ENCODE measurements at regions not wholly inside any gene's neighbourhood (a gene's known extent, or its start where the extent isn't known, plus 50 kb on each side); places are given as distances from the start of the nearest gene placed in this dataset.
"Not testable (repeated sequence)": the region's sequence is repeated elsewhere in the genome, so short reads cannot be mapped to it uniquely, and the experiment has no call there.

DNA sequence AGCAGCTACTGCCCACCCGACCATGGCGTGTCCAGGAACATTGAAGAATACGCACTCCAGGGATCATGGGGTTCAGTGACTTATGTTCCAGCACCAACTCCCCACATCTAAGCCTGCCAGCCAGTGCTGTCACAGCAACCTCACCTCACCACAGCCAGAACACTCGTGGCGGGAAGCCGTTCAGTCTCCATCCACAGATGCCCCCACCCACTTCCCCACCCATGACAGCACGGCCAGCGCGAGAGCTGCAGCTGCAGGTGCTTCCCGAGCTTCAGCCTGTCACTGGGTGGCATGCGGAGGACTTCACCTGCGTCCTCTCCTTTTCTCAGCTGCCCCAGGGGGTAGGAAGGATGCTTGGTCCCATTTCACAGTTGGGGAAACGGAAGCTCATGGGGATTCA is 50.3 kb downstream of the RBFOX3 start:
- no peak for DNase-seq

DNA sequence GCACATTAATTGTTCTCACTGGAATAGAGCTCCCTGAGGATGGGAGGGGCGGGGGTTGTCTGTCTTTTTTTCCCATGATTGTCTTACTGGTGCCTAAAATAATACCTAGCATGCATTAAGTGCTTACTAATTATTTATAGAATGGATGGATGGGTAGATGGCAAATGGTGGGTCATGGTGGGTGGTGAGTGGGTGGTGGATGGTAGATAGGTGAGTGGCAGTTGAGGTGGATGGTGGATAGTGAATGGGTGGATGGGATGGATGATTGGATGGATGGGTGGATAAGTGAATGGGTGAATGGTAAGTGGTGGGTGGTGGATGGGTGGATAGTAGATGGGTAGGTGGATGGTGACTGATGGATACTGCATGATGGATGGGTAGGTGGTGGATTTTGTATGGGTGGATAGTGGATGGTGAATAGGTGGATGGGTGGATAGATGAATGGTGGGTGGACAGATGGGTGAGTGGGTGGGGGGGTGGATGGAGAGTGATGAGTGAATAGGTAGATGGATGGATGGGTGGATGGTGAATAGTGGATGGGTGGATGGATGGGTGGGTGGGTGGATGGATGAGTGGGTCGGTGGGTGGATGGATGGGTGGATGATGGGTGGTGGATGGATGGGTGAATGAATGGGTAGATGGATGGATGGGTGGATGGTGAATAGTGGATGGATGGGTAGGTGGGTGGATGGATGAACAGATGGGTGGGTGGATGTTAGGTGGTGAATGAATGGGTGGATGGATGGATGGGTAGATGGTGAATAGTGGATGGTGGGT is 51.6 kb downstream of the RBFOX3 start:
- no peak for DNase-seq

DNA sequence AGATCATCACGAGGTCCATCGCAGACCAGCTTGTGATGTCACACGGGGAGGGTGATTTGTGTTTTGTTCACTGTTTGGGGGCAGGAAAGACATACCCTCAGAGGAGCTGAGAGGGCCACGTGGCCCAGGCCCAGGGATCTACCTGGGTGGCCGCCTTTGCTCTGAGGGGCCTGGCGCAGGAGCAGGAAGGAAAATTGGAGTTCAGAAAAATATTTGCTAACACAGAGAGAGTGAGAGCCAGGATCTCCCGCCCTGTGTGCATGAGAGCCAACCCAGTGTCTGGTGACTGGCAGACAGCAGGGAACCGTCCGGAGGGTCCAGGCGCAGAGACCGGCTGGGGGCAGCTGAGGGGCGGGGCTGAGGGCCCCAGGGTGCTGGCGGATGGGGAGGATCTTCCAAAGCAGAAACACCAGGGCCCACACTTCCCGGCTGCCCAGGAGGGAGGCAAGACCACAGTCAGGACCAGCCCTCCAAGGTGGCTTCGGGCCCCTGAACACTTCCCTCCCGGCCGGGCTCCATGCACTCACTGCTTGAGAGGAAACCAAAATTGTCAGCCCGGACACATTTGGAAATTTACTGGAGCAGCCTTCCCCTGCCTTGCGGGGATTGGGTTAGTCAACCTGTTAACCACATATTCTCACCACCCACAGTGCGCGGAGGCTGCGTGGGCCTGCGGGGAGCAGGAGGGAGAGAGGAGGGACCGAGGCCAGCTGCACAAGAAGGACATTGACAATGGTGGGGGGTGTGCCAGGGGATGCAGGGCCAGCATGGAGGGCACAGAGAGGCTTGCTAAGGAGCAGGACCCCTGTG is 52.6 kb downstream of the RBFOX3 start:
- no peak for DNase-seq

DNA sequence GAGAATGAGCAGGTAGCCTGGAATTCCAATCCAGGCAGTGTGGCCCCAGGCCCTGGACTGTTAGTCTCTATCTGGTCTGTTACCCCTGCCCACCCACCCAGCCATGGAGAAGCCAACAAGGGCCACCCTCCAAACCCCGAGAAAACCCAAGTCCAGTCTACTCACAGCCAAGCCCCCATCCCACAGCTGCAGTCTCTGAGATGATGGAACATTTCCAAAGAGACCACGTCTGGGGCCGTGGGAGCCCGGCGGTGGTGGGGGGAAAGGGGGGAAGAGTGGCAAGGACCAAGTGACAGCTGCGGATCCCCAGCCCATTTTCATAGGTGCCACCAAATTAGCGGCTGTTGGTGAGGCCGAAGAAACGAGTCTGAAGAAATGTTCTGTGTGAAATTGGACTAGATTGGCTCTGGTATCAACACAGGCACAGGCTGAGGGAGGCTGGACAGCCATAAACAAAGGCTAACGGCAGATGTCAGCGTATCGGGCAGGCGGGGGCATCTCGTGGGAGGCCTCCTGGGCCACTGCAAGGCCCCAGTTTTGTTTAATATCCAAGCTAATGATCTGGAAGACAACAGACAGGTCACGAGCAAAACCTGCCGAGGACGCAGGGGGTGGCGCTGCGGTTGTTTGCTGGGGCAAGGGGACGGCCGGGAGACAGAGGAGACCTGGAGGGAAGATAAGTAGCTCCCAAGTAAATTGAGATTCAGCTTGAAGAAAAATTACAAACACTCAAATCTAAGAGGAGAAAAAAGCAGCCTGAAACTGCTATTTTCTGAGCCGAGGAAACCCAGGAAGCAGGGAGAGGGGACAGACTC is 53.4 kb downstream of the RBFOX3 start:
- DNase-seq = no peak

DNA sequence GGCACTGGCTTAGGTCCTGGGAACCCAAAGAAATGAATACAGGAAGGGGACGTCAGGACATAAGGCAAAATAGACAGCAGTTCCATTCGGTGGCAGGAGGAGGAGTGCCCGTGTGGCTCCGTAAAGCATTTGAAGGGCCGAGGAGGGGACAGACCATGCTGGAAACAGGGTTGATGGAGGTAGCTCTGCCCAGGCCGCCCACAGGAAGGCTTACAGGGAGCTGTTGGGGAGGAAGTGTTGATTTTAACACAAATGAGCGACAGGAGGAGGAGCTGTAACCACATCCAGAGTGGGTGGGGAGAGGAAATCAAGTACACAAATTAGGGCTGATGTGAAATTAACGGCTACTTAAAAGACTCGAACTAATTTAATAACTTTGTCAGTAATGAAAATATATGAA is 54.6 kb downstream of the RBFOX3 start:
- DNase-seq = no peak

DNA sequence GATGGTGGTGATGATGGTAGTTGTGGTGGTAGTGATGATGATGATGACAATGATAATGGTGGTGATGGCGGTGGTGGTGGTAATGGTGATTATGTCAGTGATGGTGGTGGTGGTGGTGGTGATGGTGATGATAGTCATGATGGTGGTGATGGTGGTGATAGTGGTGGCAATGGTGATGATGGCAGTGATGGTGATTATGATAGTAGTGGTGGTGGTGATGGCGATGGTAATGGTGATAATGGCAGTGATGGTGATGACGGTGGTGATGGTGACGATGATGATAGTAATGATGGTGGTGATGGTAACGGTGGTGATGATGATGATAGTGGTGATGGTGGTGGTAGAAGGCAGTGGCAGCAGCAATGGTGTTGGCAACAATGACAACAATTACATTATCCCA is 55.3 kb downstream of the RBFOX3 start:
- no peak for DNase-seq

DNA sequence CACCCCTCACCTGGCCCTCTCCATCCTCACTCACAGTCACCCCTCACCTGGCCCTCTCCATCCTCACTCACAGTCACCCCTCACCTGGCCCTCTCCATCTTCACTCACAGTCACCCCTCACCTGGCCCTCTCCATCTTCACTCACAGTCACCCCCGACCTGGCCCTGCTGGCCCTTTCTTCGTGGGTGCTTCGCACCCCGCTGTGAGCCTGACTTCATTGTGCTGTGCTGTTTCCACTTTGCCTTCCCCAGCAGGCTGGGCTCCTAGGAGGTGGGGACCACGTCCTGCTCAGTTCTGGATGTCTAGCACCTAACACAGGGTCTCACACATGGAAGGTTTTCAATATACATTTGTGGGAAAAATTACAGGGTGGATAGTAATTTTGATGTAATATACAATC is 56.5 kb downstream of the RBFOX3 start:
- DNase-seq = not testable (repeated sequence)

DNA sequence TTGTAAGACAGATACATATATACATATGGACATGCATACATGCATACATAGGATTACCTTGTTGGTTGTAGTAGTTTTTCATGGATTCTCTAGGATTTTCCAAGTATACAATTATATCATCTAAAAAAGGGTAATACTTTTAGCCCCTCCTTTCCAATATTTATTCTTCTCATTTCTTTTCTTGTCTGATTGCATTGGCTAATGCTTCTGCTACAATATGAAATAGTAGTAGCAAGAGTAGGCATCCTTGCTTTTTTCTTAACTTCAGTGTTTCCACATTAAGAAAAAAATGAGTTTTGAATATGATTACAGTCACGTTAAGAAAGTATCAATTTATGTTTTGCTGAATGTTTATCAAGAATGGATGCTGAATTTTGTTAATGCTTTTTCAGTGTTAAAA is 58.0 kb downstream of the RBFOX3 start:
- DNase-seq = no peak

DNA sequence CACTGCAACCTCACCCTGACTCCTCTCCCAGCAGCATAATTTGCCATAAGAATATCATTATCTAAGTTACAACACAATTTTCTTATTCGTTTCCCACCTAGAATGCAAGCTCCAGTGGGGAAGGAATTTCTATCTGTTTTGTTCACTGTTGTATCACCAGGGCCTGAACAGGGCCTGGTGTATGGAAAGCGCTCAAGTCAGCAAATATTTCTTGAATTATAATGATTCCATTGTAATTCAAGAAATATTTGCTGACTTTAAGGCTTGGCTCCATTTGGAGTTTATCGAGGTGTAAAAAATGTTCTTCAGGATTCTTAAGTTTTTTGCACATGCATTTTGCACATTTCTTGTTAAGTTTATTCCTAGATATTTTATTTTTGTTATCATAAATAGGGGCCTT is 58.4 kb downstream of the RBFOX3 start:
- no peak for DNase-seq

DNA sequence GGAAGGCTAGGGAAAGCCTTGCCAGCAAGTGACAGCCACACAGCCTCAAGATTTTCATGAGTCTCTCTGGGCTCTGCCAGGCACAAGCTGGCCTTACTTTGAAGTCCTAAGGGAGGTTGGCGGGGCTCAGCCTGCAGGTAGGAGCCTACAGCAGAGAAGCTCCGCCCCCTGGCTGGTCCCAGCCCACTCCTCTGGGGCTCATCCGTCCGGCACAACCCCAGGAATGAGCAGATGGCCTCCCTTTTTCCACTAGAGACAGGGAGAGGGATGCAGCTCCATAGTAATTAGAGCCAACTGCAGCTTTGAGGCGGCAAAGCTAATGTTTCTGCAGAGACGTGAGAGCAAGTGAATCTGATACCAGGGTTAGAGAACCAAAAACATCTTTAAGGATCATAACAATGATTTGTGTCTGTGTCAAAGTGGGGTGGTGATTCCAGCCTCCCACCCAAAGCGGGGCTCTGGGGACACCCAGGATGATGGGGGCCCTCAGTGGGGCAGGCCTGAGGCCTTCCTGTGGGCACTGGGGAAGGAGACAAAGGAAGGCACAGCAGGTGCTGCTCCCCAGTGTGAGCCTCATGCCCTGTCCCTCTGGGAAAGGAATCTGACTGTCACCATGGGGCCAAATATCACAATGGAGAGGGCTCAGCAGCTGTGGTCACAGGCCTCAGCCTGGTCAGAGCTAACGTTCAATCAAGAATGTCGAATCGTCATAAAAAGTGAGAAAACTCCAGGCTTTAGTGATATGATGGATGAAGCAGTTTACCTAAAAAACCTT is 61.5 kb downstream of the RBFOX3 start:
- DNase-seq = no peak

DNA sequence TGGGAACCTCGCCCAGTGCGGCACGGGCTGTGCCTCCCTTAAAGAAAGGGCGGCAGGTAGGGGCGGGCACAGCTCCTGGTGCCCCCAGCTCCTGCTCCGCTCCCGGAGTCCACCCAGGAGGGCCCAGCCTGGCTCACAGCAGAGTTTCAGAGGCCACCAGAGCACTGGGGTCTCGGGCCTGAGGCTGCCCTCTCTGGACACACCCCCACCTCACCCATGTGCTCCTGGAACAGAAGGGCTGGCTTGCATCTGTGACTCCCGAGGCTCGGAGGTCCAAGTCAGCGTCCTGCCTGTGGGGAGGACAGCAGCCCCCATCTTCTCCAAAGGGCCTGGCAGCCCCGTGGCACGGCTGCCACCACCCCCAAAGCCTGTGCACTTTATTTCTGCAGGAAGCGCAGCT is 62.7 kb downstream of the RBFOX3 start:
- DNase-seq = no peak

DNA sequence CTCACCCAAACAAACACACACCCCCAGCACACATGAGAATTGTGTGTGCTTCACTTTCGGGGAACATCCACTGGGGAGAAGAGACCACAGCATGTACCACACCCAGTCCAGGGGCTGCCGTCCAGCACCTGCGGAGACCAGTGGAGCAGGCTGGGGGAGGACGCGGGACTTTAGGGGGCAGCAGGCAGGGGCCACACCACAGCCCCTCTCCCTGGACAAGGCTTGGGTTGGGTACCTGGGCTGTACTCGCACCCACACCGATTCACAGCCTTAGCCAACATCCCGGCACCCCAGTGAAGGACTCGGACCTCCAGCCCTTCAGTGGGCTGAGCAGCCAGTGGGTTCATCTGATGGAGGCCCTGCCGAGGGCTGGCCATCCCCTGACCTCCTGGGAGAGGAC is 63.3 kb downstream of the RBFOX3 start:
- DNase-seq = no peak

DNA sequence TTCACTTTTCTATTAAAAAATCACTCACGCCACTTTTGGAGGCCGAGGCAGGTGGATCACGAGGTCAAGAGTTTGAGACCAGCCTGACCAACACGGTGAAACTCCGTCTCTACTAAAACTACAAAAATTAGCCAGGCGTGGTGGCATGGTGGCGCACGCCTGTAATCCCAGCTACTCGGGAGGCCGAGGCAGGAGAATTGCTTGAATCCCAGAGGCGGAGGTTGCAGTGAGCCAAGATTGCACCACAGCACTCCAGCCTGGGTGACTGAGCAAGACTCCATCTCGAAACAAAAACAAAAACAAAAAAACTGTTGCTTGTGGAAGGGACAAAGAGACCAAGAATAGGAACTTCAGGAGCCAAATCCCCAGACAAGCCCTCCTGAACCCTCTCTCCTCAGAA is 63.7 kb downstream of the RBFOX3 start:
- not testable (repeated sequence) for DNase-seq

DNA sequence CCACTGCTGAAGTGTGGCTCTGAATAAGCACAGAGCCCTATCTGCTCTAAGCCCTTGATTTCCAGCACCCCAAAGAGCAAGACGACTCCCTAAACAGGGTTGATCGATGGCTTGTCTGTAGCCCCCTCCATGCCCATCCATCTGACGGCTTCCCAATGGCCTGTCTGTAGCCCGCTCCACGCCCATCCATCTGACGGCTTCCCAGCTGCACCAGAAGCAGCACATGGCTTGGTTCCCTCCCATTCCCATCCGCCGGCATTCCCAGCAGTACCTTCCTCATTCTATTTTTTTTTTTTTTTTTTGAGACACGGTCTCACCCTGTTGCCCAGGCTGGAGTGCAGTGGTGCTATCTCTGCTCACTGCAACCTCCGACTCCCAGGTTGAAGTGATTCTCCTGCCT is 64.5 kb downstream of the RBFOX3 start:
- DNase-seq = no peak

DNA sequence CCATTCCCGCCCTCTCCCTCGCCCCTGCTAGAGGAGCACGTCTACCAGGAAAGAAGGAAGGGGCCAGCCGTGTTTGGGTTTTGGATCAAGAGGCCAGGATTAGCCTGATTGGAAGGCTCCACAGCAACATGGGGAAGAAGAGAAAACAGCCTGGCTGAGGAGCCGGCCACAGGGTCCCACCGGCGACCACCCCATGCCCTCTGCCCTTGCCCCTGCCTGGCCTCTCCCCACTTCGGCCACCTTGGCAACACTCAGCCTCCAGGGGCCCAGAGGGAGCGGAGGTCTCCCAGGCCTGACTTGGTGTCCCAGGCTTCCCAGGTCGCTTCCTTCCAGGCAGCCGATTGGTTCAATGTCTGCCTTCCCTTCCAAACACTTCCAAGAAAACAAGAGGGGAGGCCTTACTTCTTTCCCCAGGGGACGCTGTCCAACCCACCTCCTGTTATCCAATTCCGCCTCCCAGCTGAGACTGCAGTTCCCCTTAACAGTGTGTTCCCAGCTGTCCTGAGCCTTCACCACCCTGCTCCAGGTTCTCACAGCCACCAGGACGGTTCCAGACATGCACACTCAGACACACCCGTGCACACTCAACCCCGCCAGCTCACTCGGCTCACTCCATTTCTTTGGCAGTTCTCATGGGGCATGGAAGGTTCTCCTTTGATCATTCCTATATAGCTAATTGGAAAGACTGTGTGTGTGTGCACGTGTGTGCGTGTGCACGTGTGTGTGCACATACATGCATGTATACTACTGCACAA is 65.4 kb downstream of the RBFOX3 start:
- DNase-seq = no peak

DNA sequence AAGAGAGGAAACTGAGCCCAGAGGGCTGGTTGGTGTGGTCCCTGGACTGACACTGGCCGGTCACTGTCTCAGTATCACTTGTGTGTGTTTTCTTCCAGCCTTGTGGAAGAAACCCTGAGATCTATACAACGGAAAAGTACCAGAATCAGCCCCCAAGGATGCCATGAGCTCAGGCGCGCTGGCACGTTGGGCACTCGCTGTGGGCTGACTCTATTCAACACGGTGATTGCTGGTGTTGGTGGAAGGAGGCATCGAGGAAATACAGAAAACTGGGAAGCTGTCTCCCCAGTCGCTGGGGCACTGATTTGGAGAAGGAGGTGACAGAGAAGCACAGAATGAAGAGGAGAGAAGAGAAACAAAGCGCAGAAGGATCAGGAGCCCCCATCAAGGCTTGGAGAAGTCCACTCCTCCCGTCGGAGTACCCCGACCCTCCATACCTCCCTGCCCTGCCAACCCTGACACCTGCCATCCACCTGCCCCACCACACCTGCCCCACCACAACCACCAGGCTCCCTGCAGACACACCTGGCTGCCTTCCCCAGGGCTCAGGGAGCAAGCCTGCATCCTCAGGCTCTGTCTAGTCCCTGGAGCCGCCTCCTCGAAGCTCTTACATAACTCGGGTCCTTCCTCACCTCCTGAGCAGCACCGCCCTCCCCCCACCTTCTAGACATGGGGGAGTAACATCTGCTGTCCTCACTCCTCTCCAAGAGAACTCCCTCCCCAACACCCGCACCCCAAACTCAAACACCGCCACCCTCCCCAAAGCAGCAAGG is 66.5 kb downstream of the RBFOX3 start:
- DNase-seq = no peak

DNA sequence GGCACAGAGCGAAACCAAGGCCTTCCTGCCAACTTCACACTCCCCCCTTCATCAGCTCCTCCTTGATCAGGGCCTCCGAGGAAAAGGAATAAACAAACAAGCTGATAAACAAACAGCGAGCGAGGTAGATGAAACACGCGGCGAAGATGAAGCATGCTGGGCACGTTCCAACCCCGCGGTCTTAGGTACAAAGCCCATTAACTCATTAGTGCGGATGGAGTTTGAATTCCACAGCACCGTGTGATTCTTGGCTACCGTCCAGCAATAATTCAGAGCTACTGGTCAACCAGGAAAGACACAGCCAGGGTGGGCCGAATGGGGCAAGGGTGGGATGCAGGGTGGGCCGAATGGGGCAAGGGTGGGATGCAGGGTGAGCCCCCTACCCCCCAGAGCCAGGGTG is 67.3 kb downstream of the RBFOX3 start:
- no peak for DNase-seq

DNA sequence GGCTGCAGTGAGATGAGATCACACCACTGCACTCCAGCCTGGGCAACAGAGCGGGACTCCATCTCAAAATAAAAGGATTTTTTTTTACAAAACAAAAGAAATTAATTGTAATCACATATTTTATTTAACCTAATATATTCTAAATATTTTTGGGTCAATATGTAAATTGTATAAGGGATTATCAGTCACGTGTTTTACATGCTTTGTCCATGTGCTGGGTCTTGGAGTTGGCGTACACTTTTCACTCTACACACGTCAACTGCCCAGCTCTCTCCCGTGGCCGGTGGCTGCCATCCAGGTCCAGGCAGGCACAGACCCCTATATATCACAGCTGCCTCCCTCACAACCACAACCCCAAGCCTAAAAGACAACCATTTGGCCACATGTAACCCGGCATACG is 68.1 kb downstream of the RBFOX3 start:
- no peak for DNase-seq

DNA sequence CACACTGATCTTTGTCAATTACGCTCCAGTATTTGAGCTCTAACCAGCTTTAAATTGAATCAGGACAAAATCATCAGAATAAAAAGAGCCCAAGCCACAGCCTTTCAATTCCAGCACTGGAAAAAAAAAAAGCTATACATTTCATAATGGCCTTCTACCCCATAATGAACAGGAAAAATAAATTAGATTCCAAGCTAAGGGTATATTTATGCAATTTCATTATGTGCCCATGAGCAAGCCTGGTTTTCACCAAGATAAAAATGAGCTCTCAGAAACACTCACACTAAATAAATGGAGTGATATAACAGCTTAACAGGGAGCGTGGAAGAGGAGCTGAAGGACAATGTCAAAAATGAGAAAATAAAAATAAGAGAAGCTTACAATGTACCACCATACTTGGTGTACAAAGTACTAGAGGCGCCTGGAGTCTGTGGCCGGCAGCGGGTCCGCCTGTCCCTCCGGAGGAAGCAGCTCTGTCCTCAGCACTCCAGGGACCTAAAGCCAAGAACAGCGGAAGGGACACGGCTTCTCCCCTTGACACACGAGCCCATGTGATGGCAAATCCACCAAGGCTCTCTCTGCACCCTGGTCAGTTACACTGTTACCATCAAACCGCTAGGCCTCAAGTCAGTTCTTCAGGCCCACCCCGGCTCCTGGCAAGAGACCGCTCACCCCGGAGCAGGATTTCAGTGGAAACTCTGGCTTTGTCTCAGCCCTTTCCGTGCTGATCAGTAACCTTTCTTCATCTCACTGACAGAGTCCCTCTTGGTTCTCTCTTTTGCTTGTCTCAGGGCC is 69.6 kb downstream of the RBFOX3 start:
- DNase-seq = no peak

DNA sequence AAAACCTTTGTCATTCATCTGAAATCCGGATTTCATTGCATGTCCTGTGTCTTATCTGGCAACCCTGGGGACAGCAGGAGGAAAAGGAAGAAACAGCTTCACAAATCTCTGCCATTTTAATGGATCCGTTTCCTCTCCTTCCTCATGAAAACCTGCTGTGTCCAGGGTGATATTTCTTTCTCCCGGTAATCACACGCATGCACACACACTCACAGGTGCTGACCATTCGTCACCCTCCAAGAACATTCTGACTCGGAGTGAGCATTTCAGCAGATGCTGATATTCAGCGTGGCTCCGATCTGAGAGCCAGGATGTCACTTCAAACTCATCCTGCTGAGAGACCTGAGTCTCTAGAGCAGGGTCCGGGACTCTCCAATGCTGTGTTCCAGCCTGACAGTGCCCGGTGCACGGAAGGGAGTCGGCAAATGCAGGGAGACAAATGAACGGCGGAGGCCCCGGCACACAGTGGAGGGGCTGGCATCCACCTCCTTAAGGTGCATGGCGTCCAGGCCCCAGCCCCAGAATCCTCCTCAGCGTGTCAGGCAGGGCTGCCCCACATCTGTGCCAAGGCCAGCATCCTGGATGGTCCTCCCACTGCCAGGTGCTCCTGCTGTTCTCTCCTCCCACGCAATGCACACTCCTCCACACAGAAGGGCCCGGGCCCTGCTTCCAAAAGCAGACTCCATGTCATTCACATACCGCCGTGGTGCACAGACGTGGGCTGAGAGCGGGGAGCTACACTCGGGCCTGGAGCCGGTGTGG is 70.7 kb downstream of the RBFOX3 start:
- no peak for DNase-seq
